ENCODE measurements at regions not wholly inside any gene's neighbourhood (a gene's known extent, or its start where the extent isn't known, plus 50 kb on each side); places are given as distances from the start of the nearest gene placed in this dataset.

GRCh38 chr14:48974994-48975393, 611.2 kb downstream of the RPS29 start:
- DNase-seq: no peak

GRCh38 chr14:48973151-48973550, 613.0 kb downstream of the RPS29 start:
- DNase-seq: no peak

GRCh38 chr14:48970943-48971342, 615.2 kb downstream of the RPS29 start:
- DNase-seq: no peak

GRCh38 chr14:48967419-48967818, 618.8 kb downstream of the RPS29 start:
- DNase-seq: no peak

- DNase-seq: no peak
Measured at GRCh38 chr14:48963231-48963790, 622.9 kb downstream of the RPS29 start.

GRCh38 chr14:48957486-48957885, 628.7 kb downstream of the RPS29 start:
- DNase-seq: no peak

- DNase-seq: no peak
Measured at GRCh38 chr14:48955857-48956256, 630.3 kb downstream of the RPS29 start.

GRCh38 chr14:48954446-48954845, 631.7 kb downstream of the RPS29 start:
- no peak for DNase-seq

- DNase-seq: no peak
Measured at GRCh38 chr14:48944809-48945208, 641.4 kb downstream of the RPS29 start.

GRCh38 chr14:48943913-48944312, 642.3 kb downstream of the RPS29 start:
- DNase-seq: no peak

- DNase-seq: no peak
Measured at GRCh38 chr14:48937541-48938195, 648.5 kb downstream of the RPS29 start.

GRCh38 chr14:48936849-48937248, 649.3 kb downstream of the RPS29 start:
- no peak for DNase-seq

- no peak for DNase-seq
Measured at GRCh38 chr14:48936362-48936761, 649.8 kb downstream of the RPS29 start.

- no peak for DNase-seq
Measured at GRCh38 chr14:48925184-48925583, 661.0 kb downstream of the RPS29 start.

- no peak for DNase-seq
Measured at GRCh38 chr14:48914921-48915320, 671.3 kb downstream of the RPS29 start.

GRCh38 chr14:48914382-48914781, 671.8 kb downstream of the RPS29 start:
- DNase-seq: no peak

- DNase-seq: no peak
Measured at GRCh38 chr14:48900565-48900964, 685.6 kb downstream of the RPS29 start.

- DNase-seq: no peak
Measured at GRCh38 chr14:48890333-48890732, 695.8 kb downstream of the RPS29 start.

GRCh38 chr14:48876806-48877340, 709.3 kb downstream of the RPS29 start:
- no peak for DNase-seq

GRCh38 chr14:48874711-48875110, 711.5 kb downstream of the RPS29 start:
- DNase-seq: no peak

GRCh38 chr14:48857366-48857765, 728.8 kb downstream of the RPS29 start:
- DNase-seq: no peak

- no peak for DNase-seq
Measured at GRCh38 chr14:48853159-48853558, 733.0 kb downstream of the RPS29 start.

GRCh38 chr14:48849741-48850322, 736.3 kb downstream of the RPS29 start:
- DNase-seq: no peak

- DNase-seq: no peak
Measured at GRCh38 chr14:48842785-48843184, 743.4 kb downstream of the RPS29 start.

All from DMS153 (cell line).